ENCODE measurements at regions not wholly inside any gene's neighbourhood (a gene's known extent, or its start where the extent isn't known, plus 50 kb on each side); places are given as distances from the start of the nearest gene placed in this dataset.

DNA sequence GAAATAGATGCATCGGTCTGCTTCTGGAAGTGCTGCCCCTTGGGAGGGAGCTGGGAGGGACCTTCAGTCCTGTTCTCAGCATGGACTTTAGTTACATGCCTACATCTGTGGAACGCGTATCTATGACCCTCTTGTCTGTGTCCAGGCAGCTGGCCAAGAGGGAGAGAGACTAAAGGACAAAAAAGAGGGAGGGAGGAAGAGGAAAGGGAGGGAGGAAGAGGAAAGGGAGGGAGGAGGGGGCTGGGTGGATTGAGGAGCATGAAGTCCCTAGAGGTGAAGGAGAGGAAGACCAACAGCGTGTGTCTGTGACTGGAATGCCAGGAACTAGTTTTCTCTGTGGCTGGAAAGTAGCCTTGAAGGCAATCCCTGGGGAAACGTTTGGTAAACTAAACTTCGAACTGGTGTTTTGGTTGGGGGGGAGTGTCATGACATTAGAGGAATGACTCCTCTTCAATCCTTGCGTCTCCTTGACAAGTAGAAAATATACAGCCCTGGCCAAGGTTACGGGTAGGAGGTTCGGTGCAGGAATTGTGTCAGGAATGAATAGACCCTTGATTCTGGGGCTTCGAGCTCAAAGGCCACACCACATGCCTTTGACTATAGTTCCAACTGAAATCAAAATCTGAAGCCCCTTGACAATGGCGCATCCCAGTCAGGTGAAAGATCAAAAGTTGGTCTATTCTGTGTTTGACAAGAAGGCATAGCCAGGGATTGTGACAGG is 52.0 kb upstream of the PLEKHG1 start (continued):
- TF ChIP-seq, protein P1, sequence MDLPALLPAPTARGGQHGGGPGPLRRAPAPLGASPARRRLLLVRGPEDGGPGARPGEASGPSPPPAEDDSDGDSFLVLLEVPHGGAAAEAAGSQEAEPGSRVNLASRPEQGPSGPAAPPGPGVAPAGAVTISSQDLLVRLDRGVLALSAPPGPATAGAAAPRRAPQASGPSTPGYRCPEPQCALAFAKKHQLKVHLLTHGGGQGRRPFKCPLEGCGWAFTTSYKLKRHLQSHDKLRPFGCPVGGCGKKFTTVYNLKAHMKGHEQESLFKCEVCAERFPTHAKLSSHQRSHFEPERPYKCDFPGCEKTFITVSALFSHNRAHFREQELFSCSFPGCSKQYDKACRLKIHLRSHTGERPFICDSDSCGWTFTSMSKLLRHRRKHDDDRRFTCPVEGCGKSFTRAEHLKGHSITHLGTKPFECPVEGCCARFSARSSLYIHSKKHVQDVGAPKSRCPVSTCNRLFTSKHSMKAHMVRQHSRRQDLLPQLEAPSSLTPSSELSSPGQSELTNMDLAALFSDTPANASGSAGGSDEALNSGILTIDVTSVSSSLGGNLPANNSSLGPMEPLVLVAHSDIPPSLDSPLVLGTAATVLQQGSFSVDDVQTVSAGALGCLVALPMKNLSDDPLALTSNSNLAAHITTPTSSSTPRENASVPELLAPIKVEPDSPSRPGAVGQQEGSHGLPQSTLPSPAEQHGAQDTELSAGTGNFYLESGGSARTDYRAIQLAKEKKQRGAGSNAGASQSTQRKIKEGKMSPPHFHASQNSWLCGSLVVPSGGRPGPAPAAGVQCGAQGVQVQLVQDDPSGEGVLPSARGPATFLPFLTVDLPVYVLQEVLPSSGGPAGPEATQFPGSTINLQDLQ (CRISPR knock-in tag; IDR thresholded peaks at IDR 0.05) = no peak
- TF ChIP-seq SIN3B (IDR thresholded peaks at IDR 0.05; ENCODE audit: low read length) (no peak), DR1 (CRISPR knock-in tag; IDR thresholded peaks at IDR 0.05) (no peak), MAFF (IDR thresholded peaks at IDR 0.05; ENCODE audit: low read depth, low read length) (no peak), CENPT (CRISPR knock-in tag; IDR thresholded peaks at IDR 0.05; ENCODE audit: low read depth) (no peak), ZUFSP (CRISPR knock-in tag; IDR thresholded peaks at IDR 0.05; ENCODE audit: borderline replicate concordance) (no peak), KLF6 (CRISPR knock-in tag; IDR thresholded peaks at IDR 0.05) (no peak), FUBP1 (CRISPR knock-in tag; IDR thresholded peaks at IDR 0.05; ENCODE audit: borderline replicate concordance) (no peak), RFX3 (CRISPR knock-in tag; IDR thresholded peaks at IDR 0.05) (no peak), ZNF44 (CRISPR knock-in tag; IDR thresholded peaks at IDR 0.05) (no peak), ZNF547 (CRISPR knock-in tag; IDR thresholded peaks at IDR 0.05) (no peak), HES4 (CRISPR knock-in tag; IDR thresholded peaks at IDR 0.05; ENCODE audit: borderline replicate concordance) (no peak), ZBTB21 (CRISPR knock-in tag; IDR thresholded peaks at IDR 0.05) (no peak), TGIF2 (CRISPR knock-in tag; IDR thresholded peaks at IDR 0.05) (no peak)
- TF ChIP-seq, protein P2, sequence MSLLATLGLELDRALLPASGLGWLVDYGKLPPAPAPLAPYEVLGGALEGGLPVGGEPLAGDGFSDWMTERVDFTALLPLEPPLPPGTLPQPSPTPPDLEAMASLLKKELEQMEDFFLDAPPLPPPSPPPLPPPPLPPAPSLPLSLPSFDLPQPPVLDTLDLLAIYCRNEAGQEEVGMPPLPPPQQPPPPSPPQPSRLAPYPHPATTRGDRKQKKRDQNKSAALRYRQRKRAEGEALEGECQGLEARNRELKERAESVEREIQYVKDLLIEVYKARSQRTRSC (CRISPR knock-in tag; IDR thresholded peaks at IDR 0.05; ENCODE audit: low read depth) = peak; percentile 45; the same call in 1 of the 2 replicates
- TF ChIP-seq, protein P3, sequence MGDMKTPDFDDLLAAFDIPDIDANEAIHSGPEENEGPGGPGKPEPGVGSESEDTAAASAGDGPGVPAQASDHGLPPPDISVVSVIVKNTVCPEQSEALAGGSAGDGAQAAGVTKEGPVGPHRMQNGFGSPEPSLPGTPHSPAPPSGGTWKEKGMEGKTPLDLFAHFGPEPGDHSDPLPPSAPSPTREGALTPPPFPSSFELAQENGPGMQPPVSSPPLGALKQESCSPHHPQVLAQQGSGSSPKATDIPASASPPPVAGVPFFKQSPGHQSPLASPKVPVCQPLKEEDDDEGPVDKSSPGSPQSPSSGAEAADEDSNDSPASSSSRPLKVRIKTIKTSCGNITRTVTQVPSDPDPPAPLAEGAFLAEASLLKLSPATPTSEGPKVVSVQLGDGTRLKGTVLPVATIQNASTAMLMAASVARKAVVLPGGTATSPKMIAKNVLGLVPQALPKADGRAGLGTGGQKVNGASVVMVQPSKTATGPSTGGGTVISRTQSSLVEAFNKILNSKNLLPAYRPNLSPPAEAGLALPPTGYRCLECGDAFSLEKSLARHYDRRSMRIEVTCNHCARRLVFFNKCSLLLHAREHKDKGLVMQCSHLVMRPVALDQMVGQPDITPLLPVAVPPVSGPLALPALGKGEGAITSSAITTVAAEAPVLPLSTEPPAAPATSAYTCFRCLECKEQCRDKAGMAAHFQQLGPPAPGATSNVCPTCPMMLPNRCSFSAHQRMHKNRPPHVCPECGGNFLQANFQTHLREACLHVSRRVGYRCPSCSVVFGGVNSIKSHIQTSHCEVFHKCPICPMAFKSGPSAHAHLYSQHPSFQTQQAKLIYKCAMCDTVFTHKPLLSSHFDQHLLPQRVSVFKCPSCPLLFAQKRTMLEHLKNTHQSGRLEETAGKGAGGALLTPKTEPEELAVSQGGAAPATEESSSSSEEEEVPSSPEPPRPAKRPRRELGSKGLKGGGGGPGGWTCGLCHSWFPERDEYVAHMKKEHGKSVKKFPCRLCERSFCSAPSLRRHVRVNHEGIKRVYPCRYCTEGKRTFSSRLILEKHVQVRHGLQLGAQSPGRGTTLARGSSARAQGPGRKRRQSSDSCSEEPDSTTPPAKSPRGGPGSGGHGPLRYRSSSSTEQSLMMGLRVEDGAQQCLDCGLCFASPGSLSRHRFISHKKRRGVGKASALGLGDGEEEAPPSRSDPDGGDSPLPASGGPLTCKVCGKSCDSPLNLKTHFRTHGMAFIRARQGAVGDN (CRISPR knock-in tag; IDR thresholded peaks at IDR 0.05) = no peak
- TF ChIP-seq, protein P4, sequence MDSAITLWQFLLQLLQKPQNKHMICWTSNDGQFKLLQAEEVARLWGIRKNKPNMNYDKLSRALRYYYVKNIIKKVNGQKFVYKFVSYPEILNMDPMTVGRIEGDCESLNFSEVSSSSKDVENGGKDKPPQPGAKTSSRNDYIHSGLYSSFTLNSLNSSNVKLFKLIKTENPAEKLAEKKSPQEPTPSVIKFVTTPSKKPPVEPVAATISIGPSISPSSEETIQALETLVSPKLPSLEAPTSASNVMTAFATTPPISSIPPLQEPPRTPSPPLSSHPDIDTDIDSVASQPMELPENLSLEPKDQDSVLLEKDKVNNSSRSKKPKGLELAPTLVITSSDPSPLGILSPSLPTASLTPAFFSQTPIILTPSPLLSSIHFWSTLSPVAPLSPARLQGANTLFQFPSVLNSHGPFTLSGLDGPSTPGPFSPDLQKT (CRISPR knock-in tag; IDR thresholded peaks at IDR 0.05; ENCODE audit: borderline replicate concordance) = no peak

All from HepG2 (cell line).